ENCODE measurements at regions not wholly inside any gene's neighbourhood (a gene's known extent, or its start where the extent isn't known, plus 50 kb on each side); places are given as distances from the start of the nearest gene placed in this dataset.

GRCh38 chr6:87936065-87936464 lies 111.6 kb upstream of the SPACA1 start:
- no peak for DNase-seq (ENCODE audit: low spot score)

DNA sequence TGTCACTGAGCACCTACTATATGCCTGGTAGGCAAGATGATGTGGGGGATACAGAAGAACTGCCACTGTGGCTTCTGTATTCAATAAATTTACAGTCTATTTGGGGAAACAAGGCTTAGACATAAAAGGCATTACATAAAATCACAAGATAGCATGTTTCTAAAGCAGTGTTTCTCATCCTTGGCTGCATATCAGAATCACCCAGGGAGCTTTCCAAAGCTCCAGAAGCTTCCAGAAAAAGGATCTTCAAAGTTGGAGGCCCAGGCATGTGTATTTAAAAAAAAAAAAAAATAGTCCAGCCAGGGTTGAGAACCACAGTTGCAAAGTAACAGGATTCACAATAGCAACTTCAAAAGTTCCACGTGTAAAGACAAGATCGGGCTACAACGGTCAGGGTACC lies 112.4 kb upstream of the SPACA1 start:
- no peak for DNase-seq (ENCODE audit: low spot score)

GRCh38 chr6:87932361-87932760 lies 115.3 kb upstream of the SPACA1 start:
- no peak for DNase-seq (ENCODE audit: low spot score)

DNA sequence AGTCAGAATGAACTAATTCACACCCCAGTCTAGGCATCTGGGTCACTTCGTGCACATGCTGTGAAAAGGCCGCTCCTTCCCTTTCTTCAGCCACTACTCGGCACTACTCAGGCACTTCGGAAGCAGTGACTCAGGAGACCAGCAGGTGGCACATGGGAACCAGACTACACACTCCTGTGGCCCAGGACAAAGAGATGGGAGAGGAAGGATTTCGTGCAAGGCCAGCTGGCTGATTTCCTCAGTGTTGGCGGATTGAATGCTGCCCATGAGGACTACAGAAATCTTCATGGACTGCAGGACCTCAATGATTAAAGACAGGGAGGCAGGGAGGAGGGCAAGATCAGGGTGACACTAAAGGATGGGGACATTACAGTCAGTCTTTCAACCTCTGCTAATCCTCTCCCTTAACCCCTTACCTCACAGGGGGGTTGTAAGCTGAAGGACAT lies 117.8 kb upstream of the SPACA1 start:
- DNase-seq (ENCODE audit: low spot score): peak; percentile 82

GRCh38 chr6:87926687-87927086 lies 121.0 kb upstream of the SPACA1 start:
- DNase-seq (ENCODE audit: low spot score): no peak

DNA sequence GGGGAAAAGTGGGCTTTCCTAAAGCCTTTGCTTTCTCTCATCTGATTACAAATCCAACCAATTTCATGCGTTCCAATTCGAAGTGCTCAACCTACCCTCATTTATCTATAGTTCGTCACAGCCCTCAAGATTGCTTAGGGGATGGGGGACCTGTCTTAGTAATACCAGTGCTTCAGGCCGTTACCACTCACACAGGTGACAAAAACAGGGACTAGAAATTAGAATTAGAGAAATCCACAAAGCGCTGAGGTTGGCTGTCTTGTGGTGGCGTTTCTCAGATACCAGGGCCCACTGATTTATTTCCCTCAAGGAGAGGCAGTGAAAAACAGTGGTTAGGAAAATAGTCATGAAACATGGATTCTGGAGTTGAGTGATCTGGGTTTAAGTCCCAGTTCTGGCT lies 121.6 kb upstream of the SPACA1 start:
- DNase-seq (ENCODE audit: low spot score): no peak

DNA sequence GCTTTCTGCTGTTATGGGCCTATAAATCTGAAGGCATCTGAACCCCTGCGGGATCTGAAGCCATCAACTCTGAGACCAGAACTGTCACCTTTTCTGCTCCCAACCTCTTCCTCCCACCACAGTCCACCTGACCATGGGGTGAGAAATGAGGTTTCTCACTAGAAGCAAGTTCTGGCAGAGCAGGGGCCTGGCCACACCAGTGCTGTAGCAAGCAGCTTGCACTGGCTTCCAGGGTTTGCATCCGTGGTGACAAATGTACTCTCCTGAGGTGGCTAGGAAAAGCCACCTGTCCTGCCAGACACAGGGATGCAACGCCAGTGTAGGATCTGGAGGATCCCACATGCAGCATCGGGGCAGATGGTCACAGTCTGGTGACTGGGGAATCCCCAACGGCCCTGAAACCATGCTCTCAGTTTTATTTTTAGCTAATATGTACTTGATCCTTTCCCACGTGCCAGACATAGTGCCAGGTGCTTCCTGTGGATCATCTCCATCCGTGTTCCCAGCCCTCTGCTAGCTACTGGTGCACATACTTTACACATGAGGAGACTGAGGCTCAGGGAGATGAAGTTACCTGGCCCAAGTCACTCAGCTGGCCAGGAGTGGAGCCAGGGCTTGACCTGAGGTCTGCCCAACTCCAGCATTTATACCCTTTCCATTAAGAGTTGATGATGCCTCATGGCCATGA lies 122.1 kb upstream of the SPACA1 start:
- no peak for DNase-seq (ENCODE audit: low spot score)

GRCh38 chr6:87923389-87924050 lies 124.1 kb upstream of the SPACA1 start:
- no peak for DNase-seq (ENCODE audit: low spot score)

DNA sequence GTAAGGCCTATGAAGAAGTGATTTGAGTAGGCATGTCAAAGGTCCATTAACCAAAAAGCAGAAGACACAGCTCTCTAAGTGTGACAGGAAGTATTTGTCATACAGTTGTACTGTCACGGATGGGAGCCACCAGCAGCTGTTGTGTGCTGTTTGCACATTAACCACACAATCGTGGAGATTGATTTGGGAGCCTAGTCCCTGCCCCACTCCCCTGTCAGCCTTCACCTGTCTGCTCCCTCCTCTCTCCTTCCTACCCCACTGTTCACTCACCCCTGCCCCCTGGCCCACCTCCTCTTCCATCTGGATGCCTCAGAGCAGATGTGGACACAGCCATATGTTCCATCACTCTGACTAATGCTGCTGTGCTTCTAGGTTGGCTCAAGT lies 124.7 kb upstream of the SPACA1 start:
- no peak for DNase-seq (ENCODE audit: low spot score)

DNA sequence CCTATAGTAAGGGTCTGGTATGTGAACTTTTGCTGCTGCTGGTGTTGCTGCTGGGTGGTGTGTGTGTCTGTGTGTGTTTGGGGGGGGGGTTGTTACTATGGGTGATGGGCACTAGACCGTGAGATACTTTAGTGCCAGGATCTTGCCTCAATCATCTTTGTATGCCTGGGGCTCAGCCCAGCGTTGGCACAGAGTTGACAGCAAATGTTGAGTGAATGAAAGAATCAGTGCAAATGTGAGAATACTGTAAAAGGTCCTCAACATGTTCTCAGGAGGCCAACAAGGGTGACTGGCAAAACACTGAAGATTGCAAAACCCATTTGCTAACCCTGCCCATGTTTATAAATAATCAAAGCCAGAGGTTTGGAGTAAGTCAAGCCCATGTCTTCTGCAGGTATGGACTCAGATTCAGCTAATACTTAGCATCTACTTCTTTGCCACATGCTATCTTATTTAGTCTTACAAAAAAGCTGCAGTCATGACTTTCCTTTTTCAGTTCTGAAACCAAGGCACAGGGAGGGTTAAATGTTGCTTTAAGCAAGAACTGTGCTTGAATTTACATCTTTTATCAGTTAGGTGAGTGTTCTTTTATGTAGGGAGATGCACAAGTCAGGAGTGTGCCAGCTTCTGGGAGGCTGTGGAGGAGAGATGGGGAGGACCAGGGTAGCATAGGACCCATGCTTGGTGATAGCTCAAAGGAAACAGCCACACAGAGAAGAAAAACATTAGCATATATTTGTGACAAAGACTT lies 125.3 kb upstream of the SPACA1 start:
- DNase-seq (ENCODE audit: low spot score): no peak

DNA sequence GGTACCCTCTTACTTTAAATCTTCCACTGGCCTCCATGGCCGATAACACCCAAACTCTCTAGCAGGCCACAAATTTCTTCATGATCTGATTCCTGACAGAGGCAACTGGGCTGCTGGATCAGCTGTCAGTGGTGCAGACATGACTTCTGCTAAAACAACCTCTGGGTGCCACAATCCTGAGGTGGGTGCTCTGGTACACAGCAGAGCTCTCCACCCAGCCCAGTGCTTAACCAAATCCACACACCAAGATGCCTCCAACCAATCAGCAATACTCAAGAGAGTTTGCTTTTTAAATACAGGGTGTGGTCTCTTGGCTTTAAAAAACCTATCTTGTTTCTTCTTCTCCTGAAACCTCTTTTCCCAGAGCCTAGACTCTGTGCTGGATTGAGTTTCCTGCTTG lies 126.6 kb upstream of the SPACA1 start:
- DNase-seq (ENCODE audit: low spot score): no peak

GRCh38 chr6:87920245-87920644 lies 127.4 kb upstream of the SPACA1 start:
- no peak for DNase-seq (ENCODE audit: low spot score)

- no peak for DNase-seq (ENCODE audit: low spot score)
Measured at GRCh38 chr6:87919416-87919815, 128.2 kb upstream of the SPACA1 start.

DNA sequence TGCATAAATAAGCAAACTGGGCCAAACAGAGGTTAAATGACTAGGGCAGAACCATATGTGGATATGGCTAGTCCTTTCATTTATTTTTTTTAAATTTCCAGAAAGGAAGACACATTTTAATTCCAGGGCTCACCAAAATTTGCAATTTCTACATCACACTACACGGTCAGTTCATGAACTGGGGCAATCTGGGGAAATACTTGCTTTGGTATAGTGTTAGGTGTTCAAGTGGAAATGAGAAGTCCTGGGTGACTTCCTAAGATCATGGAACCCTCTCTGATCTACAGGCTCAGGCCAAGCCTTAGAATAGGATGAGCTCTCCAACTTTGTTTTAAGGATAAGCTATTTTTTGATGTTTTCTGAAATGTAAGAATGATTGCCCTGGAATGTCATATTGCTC lies 128.6 kb upstream of the SPACA1 start:
- no peak for DNase-seq (ENCODE audit: low spot score)

GRCh38 chr6:87918461-87918941 lies 129.1 kb upstream of the SPACA1 start:
- no peak for DNase-seq (ENCODE audit: low spot score)

DNA sequence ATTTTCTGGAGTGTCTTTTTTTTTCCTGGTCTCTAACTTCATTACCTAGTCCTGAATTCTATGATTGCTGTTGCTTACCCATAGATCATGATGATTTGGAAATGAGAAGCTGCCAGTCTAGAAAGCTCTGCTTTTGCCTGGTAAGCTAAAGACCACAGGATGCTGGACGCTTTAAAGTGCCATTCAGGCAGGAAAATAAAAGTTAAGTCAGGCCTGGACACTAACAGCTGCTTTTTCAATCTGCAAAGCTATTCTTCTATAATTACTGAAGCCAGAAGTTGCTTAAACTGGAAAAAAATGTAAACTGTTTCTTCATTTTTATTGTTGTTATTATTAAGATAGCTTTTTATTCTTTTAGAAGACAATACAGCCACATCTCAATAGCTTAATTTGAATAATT lies 129.8 kb upstream of the SPACA1 start:
- no peak for DNase-seq (ENCODE audit: low spot score)

DNA sequence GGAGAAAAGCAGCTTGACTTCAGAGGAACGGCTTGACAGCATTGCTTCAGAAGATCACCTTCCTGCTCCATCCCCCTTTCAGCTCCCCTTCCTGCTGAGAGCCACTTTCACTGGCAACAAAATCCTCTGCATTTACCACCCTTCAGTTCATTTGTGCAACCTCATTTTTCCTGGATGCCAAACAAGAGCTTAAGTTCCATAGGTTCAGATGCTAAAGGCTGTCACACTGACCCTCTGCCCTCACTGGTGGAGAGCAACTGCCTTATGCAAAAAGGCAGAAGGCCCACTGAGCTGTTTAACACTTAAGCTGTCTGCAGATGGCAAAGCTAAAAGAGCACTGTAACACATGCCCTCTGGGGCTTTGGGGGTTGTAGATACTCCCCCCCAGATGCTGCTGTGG lies 131.2 kb upstream of the SPACA1 start:
- DNase-seq (ENCODE audit: low spot score): no peak

- no peak for DNase-seq (ENCODE audit: low spot score)
Measured at GRCh38 chr6:87914637-87915395, 132.8 kb upstream of the SPACA1 start.

DNA sequence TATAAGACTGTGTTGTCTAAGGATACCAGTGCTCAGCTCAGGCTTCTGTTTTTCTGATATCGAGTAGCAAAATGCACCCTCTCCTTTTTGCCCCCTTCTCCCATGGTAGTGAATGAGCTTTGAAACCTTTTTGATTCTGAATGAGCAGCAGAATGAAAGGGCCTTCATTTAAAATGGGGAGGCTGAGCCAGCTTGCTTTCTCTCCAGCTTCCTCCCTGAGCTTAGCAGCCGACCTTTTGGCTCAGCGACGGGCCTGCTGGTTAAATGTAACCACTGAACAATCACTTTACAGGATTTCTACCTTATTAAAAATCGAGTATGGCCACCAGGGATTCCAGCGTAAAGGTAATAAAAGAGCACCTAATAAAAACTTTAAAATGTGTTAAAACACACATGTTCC lies 133.7 kb upstream of the SPACA1 start:
- DNase-seq (ENCODE audit: low spot score): no peak

DNA sequence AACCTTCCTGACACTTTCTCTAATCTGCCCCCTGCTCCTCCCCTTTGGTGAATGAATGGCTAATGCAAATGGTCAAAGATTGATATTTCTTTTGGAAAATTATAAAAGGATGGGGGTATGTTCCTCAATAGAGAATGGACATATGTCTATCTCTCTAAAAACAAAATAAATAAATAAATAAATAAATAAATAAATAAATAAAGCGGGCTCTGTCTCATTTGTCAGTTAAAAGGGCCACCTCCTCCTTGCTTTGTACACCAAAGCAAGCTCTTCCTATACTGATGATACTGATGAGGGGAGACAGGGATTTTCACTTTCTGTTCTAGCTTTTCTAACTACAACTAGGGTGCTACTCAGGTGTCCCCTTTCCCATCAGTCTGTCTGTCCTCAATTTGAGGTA lies 135.5 kb upstream of the SPACA1 start:
- no peak for DNase-seq (ENCODE audit: low spot score)

DNA sequence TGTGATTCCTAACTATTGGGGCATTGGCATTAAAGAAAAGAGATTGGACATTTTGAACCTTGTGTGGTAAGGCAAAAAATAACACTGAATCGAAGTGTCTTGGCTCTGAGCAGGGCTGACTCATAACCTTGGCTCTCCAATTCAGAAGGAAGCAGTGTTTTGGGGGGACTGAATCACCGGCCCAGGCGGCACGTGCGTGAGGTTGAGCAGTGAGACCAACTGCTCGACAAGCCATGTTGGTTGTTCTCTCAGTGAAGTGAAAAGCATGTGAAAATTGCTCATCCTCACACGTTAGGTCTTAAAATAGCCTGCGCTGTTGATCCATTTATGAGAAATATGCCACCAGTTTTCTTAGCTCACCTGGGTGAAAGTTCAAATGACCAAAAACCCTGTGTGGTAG lies 137.8 kb upstream of the SPACA1 start:
- DNase-seq (ENCODE audit: low spot score): peak; percentile 55

Measured in RKO (cell line).